Subcutaneous abdominal adipose tissue (tissue), 5 donors: ENCODE measurements at regions not wholly inside any gene's neighbourhood (a gene's known extent, or its start where the extent isn't known, plus 50 kb on each side); places are given as distances from the start of the nearest gene placed in this dataset.

Experiments
- H3K27ac ChIP-seq: one replicate; pipeline ENCODE4 v1.7.0; 2013; ENCODE audit warnings: low read depth, mild to moderate bottlenecking, inconsistent platforms, low read length, moderate library complexity
- H3K27me3 ChIP-seq, 5 donors: one replicate each; pipeline ENCODE4 v1.7.0; 2013; ENCODE audit warnings: low read length in 5 of 5, inconsistent platforms in 1 of 5; ENCODE audit not compliant: control insufficient read depth in 5 of 5, insufficient read depth in 4 of 5
- H3K36me3 ChIP-seq, 5 donors: one replicate each; pipeline ENCODE4 v1.7.0; 2013; ENCODE audit warnings: low read length in 5 of 5; ENCODE audit not compliant: control insufficient read depth in 5 of 5, insufficient read depth in 5 of 5
- H3K4me1 ChIP-seq, 5 donors: one replicate each; pipeline ENCODE4 v1.7.0; 2013; ENCODE audit warnings: low read length in 5 of 5, mild to moderate bottlenecking in 3 of 5, moderate library complexity in 1 of 5; ENCODE audit not compliant: control insufficient read depth in 5 of 5, insufficient read depth in 5 of 5
- H3K4me3 ChIP-seq, 5 donors: one replicate each; pipeline ENCODE4 v1.7.0; 2013; ENCODE audit warnings: low read length in 5 of 5, low read depth in 1 of 5
- H3K9ac ChIP-seq, 5 donors: one replicate each; pipeline ENCODE4 v1.7.0; 2013; ENCODE audit warnings: low read length in 5 of 5, mild to moderate bottlenecking in 4 of 5, moderate library complexity in 3 of 5
- H3K9me3 ChIP-seq, 5 donors: one replicate each; pipeline ENCODE4 v1.7.0; 2013; ENCODE audit warnings: low read length in 5 of 5; ENCODE audit not compliant: control insufficient read depth in 5 of 5
- donor health status: healthy.
- donor health status: healthy.
- donor health status: healthy.
- donor health status: healthy.
- donor health status: healthy.

- Histone ChIP-seq H3K9me3 (no peaks in the 10 kb centered on the region), H3K27ac (no peak overlapping the region), H3K36me3 (no peaks in the 10 kb centered on the region), H3K27me3 (peaks cover 0 to 5% (median 0%) of the 10 kb centered on the region in 5 donors), H3K9ac (no peak overlapping the region), H3K4me1 (peaks cover 0 to 27% (median 18%) of the 10 kb centered on the region in 5 donors), H3K4me3 (no peak overlapping the region)
These were observed 193.0 kb upstream of the E2F8 start for GRCh38 chr11:19433791-19434190.

GRCh38 chr11:19433367-19433766 is 192.6 kb upstream of the E2F8 start:
- no peak overlapping the region for H3K27ac ChIP-seq

GRCh38 chr11:19432370-19433061 is 191.8 kb upstream of the E2F8 start:
- peaks cover 0 to 5% (median 2%) of the 10 kb centered on the region in 5 donors for H3K27me3 ChIP-seq
- H3K4me3 ChIP-seq, result peak overlapping the region in 1 of 5 donors; percentile 15
- H3K9me3 ChIP-seq, result no peaks in the 10 kb centered on the region
- peaks cover 0 to 20% (median 18%) of the 10 kb centered on the region in 5 donors for H3K4me1 ChIP-seq
- no peaks in the 10 kb centered on the region for H3K36me3 ChIP-seq
- H3K27ac ChIP-seq, result no peak overlapping the region
- no peak overlapping the region for H3K9ac ChIP-seq

More at GRCh38 chr11:19433367-19433766, 192.6 kb upstream of the E2F8 start:
- peaks cover 0 to 24% (median 18%) of the 10 kb centered on the region in 5 donors for H3K4me1 ChIP-seq
- H3K27me3 ChIP-seq, result peaks cover 0 to 5% (median under 1%) of the 10 kb centered on the region in 5 donors
- no peak overlapping the region for H3K9ac ChIP-seq
- H3K36me3 ChIP-seq, result no peaks in the 10 kb centered on the region
- no peaks in the 10 kb centered on the region for H3K9me3 ChIP-seq
- H3K4me3 ChIP-seq, result no peak overlapping the region

GRCh38 chr11:19430754-19431398 is 190.1 kb upstream of the E2F8 start:
- no peaks in the 10 kb centered on the region for H3K9me3 ChIP-seq
- no peaks in the 10 kb centered on the region for H3K36me3 ChIP-seq
- H3K27ac ChIP-seq, result no peak overlapping the region
- no peak overlapping the region for H3K9ac ChIP-seq
- no peak overlapping the region for H3K4me3 ChIP-seq
- H3K27me3 ChIP-seq, result peaks cover 0 to 5% (median 2%) of the 10 kb centered on the region in 5 donors
- H3K4me1 ChIP-seq, result peaks cover 0 to 28% (median 25%) of the 10 kb centered on the region in 5 donors

DNA sequence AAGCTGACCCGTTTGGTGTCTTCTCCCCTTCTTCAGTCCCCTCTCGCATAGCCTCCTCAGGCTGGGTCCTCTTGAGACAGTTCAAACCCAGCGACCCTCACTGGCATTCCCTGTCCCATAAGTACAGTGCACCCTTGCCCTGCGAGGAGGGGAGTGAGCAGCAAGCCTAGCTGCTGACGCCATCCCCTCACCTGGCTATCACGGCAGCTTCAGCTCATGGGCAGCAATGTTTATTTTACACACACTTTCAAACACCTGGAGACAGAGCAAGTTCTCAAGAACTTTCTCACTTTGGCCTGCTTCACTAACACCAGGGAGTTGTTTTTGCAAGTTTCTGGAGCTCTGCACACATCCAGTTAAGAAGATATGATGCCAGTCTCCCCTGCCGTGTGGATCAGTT is 189.6 kb upstream of the E2F8 start:
- H3K9ac ChIP-seq, result no peak overlapping the region
- H3K27me3 ChIP-seq, result peaks cover 0 to 5% (median 2%) of the 10 kb centered on the region in 5 donors
- no peaks in the 10 kb centered on the region for H3K9me3 ChIP-seq
- no peaks in the 10 kb centered on the region for H3K36me3 ChIP-seq
- H3K4me3 ChIP-seq, result no peak overlapping the region
- no peak overlapping the region for H3K27ac ChIP-seq
- H3K4me1 ChIP-seq, result peaks cover 0 to 28% (median 25%) of the 10 kb centered on the region in 5 donors

DNA sequence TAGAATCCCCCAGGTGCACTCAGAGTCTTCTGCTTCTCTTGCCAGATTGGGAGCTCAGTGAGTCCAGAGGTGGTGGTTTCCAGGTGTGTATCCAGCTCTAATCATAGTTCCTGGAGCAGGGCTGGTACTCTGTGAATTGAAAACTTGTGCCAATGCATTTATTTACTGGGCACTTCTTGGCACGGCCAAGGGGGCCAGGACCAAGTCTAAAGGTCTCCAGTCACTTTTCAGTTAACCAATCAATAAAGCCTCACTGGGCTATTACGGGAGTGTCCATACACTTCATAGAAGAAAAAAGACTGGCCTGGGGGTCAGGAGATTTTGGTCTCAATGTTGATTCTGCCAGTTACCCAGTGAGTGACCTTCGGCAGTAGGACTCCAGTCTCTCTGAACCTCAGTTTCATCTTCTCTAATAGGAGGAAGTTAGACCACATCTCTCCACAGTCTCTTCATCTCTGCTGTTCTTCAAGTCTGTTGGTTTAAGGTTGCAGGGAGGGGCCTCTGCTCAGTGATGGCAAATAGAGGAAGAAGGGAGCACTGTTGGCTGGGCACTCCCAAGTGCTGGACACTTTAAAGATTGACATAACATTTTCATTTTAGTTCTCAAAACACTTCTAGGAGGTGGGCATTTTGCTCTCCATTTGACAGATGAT is 188.5 kb upstream of the E2F8 start:
- H3K27me3 ChIP-seq, result peaks cover 0 to 5% (median 2%) of the 10 kb centered on the region in 5 donors
- no peak overlapping the region for H3K9ac ChIP-seq
- H3K27ac ChIP-seq, result no peak overlapping the region
- no peaks in the 10 kb centered on the region for H3K36me3 ChIP-seq
- H3K4me1 ChIP-seq, result peaks cover 0 to 28% (median 25%) of the 10 kb centered on the region in 5 donors
- no peak overlapping the region for H3K4me3 ChIP-seq
- no peaks in the 10 kb centered on the region for H3K9me3 ChIP-seq

DNA sequence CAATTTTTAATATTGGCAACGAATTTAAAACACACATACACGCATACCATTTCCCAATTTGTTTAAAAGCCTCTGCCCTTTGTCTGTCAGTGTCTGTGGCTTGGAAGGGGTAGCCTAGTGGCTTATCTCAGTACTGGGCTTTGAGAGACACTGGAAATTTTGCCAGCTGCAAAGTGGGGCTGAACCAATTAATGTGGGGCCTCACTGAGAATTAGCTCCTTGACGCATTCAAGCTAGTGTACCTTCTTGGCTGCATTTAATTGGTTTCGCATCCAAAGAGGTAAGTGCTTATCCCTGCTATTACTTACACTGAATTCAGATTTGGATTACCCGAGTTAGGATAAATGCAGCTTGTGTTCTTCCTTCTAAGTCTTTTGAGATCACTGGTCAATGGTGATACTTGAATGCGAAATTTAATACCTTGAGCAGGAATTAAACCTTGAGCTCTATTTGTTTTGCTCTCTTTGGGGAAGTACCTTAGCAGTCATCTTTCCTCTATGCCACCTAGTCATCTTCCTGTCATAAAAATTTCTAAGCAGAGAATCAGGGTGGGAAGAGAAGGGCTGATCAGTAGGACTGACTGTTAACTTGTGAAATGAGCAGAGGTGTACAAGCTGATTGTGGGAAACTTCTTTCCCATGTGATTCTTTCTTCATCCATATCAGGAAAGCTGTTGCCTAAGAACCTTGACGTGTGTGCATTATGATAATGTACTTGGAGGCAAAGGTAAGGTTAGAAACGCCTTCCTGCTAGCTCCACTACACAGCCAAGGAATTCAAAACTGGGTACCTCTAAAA is 187.7 kb upstream of the E2F8 start:
- Histone ChIP-seq H3K9ac (no peak overlapping the region), H3K9me3 (no peaks in the 10 kb centered on the region), H3K4me3 (no peak overlapping the region), H3K36me3 (no peaks in the 10 kb centered on the region), H3K4me1 (peaks cover 0 to 28% (median 25%) of the 10 kb centered on the region in 5 donors), H3K27me3 (peaks cover 0 to 5% (median 2%) of the 10 kb centered on the region in 5 donors), H3K27ac (no peak overlapping the region)

- peaks cover 0 to 18% (median 13%) of the 10 kb centered on the region in 5 donors for H3K4me1 ChIP-seq
- H3K27me3 ChIP-seq, result peaks cover 0 to 5% (median 2%) of the 10 kb centered on the region in 5 donors
- H3K9me3 ChIP-seq, result no peaks in the 10 kb centered on the region
- H3K9ac ChIP-seq, result no peak overlapping the region
- H3K36me3 ChIP-seq, result no peaks in the 10 kb centered on the region
- H3K4me3 ChIP-seq, result no peak overlapping the region
- no peak overlapping the region for H3K27ac ChIP-seq
These were observed 186.1 kb upstream of the E2F8 start for GRCh38 chr11:19426756-19427403.

DNA sequence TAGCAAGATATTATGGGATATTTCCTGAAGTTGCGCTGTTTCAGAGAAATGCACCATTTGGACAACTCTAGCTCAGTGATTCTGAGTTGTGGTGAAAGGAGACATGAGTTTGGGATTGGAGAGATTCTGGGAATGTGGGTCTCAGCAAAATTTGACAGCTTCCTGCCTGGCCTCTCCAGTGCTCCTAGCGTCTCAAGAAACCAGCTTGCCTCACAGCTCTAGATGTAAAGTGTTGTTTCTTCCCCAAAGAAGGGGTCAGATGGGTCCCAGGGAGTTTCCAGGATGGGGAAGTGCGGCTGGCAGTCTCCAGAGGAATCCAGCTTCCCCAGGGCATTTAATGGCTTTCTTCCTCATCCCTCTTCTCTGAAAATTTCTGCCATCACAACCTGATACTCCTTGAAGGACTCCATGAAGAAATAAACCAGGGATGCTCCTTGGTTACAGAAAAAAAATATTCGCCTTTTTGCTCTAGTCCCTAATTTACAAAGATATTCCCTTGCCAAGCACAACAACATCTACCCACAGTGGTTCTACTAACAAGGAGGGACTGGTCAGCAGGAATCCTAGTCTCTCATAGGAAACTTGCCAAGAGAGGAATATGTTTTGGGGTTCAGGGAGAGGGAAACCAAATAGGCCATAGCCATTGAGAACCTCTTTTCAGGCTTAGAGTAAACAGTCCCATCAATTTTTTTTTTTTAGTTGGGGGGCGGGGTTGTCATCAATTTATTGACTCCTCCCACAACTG is 185.4 kb upstream of the E2F8 start:
- H3K27me3 ChIP-seq, result peaks cover 0 to 4% (median 2%) of the 10 kb centered on the region in 5 donors
- no peak overlapping the region for H3K9ac ChIP-seq
- H3K9me3 ChIP-seq, result no peaks in the 10 kb centered on the region
- H3K27ac ChIP-seq, result no peak overlapping the region
- H3K4me1 ChIP-seq, result peaks cover 0 to 15% (median 10%) of the 10 kb centered on the region in 5 donors
- H3K36me3 ChIP-seq, result no peaks in the 10 kb centered on the region
- H3K4me3 ChIP-seq, result no peak overlapping the region
